Spleen (tissue), 7 donors: ENCODE measurements at regions not wholly inside any gene's neighbourhood (a gene's known extent, or its start where the extent isn't known, plus 50 kb on each side); places are given as distances from the start of the nearest gene placed in this dataset.

Source experiments
- CTCF ChIP-seq, 11 experiments: fragments of 200-600 bp in 7 of 11; fragments of 450-650 bp in 4 of 11; sonication (generic) in 4 of 11; IDR thresholded peaks in 8 of 11; conservative IDR thresholded peaks in 3 of 11; 1 replicate in 7 of 11; 2 replicates in 4 of 11; pipeline versions ENCODE4 v1.4.0 to v1.8.0; 2016 to 2021; ENCODE audit warnings: antibody characterized with exemption in 11 of 11, inconsistent platforms in 4 of 11, mild to moderate bottlenecking in 1 of 11
- POLR2A ChIP-seq, 3 donors: fragments of 450-650 bp; IDR thresholded peaks; one replicate each; pipeline ENCODE4 v1.5.1; 2017; ENCODE audit warnings: antibody characterized with exemption in 3 of 3, mild to moderate bottlenecking in 1 of 3
- donor health status: DM: no; HTN: no; CAD: no; lungs with moderate emphysema.
- donor health status: DM: no; HTN: no; CAD: no.
- donor health status: DM: no; HTN: no; CAD: no.

DNA sequence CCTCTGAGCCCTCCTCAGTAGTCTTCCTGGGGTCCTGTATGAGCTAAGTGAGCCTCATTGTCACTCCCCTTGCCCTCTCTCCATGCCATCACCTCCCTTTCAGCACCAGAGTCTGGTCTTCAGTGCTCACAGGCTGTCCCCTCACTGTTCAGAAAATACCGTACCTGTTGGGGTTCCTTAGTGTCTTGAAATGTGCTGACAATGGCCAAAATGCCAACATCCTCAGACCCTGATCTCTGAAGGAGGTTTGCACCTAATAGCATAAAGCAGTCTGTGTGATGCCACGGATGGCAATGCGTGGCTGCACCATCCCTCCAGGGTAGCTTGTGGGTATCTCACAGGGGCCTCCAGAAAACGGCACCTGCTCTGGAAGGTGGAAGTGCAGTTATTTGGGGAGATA is 301.0 kb upstream of the TLE3 start:
- TF ChIP-seq CTCF (IDR thresholded peaks at IDR 0.05 in 8 of 11, conservative IDR thresholded peaks at IDR 0.05 in 3 of 11), result no peak
- no peak for TF ChIP-seq POLR2A (IDR thresholded peaks at IDR 0.05)
